Lower lobe of right lung (tissue), 2 donors: ENCODE measurements at regions not wholly inside any gene's neighbourhood (a gene's known extent, or its start where the extent isn't known, plus 50 kb on each side); places are given as distances from the start of the nearest gene placed in this dataset.

Experiments used
- ATAC-seq, 2 donors: fragments of 200-7000 bp; cut with Tn5 transposase; one replicate each; pipeline ENCODE4 v1.9.1; 2020 to 2022; ENCODE audit warnings: mild to moderate bottlenecking in 2 of 2, moderate library complexity in 2 of 2
- DNase-seq: peaks from one replicate; pipeline ENCODE4 v3.0.0-alpha.2; 2020
- H3K27ac ChIP-seq: fragments of 200-600 bp; one replicate; pipeline ENCODE4 v1.8.0; 2022
- H3K27me3 ChIP-seq: fragments of 200-600 bp; one replicate; pipeline ENCODE4 v1.8.0; 2022; ENCODE audit warnings: low read depth
- H3K36me3 ChIP-seq: fragments of 200-600 bp; one replicate; pipeline ENCODE4 v1.8.0; 2022; ENCODE audit warnings: mild to moderate bottlenecking
- H3K4me1 ChIP-seq: fragments of 200-600 bp; one replicate; pipeline ENCODE4 v1.8.0; 2022
- H3K4me3 ChIP-seq: fragments of 200-600 bp; one replicate; pipeline ENCODE4 v1.8.0; 2022; ENCODE audit warnings: mild to moderate bottlenecking
- H3K9me3 ChIP-seq: fragments of 200-600 bp; one replicate; pipeline ENCODE4 v1.8.0; 2022
- CTCF ChIP-seq: fragments of 200-600 bp; IDR thresholded peaks from one replicate; pipeline ENCODE4 v1.8.0; 2022; ENCODE audit warnings: antibody characterized with exemption, mild to moderate bottlenecking
- intact Hi-C: fragments of 100-400 bp; cut with DNase I; formaldehyde crosslinking; loops from one replicate; pipeline ENCODE4 v1.11.0; 2022
- donor health status: DM: no; HTN: yes; CAD: no; lungs with severe emphysema.

- Histone ChIP-seq H3K36me3 (no peaks in the 10 kb centered on the region), H3K9me3 (no peaks in the 10 kb centered on the region), H3K27me3 (peaks cover 8% of the 10 kb centered on the region), H3K4me3 (no peak overlapping the region), H3K27ac (no peak overlapping the region), H3K4me1 (no peaks in the 10 kb centered on the region)
- ATAC-seq (peak in 1 of 2 donors; percentile 23), DNase-seq (no peak)
- TF ChIP-seq CTCF = no peak
- intact Hi-C loops = no loop called here
These were observed 148.4 kb upstream of the LRFN2 start for GRCh38 chr6:40735521-40735920.

GRCh38 chr6:40735121-40735520 lies 148.0 kb upstream of the LRFN2 start:
- ATAC-seq = no peak
- intact Hi-C loops = no loop called here

GRCh38 chr6:40734607-40735006 lies 147.4 kb upstream of the LRFN2 start:
- Histone ChIP-seq H3K27me3 (peaks cover 12% of the 10 kb centered on the region), H3K4me3 (no peak overlapping the region), H3K36me3 (no peaks in the 10 kb centered on the region), H3K9me3 (no peaks in the 10 kb centered on the region), H3K4me1 (no peaks in the 10 kb centered on the region), H3K27ac (no peak overlapping the region)
- intact Hi-C loops = no loop called here
- ATAC-seq = no peak
- no peak for DNase-seq
- TF ChIP-seq CTCF = no peak

More at GRCh38 chr6:40735121-40735520, 148.0 kb upstream of the LRFN2 start:
- TF ChIP-seq CTCF = no peak
- Histone ChIP-seq H3K4me1 (no peaks in the 10 kb centered on the region), H3K36me3 (no peaks in the 10 kb centered on the region), H3K4me3 (no peak overlapping the region), H3K9me3 (no peaks in the 10 kb centered on the region), H3K27ac (no peak overlapping the region), H3K27me3 (peaks cover 8% of the 10 kb centered on the region)
- no peak for DNase-seq

DNA sequence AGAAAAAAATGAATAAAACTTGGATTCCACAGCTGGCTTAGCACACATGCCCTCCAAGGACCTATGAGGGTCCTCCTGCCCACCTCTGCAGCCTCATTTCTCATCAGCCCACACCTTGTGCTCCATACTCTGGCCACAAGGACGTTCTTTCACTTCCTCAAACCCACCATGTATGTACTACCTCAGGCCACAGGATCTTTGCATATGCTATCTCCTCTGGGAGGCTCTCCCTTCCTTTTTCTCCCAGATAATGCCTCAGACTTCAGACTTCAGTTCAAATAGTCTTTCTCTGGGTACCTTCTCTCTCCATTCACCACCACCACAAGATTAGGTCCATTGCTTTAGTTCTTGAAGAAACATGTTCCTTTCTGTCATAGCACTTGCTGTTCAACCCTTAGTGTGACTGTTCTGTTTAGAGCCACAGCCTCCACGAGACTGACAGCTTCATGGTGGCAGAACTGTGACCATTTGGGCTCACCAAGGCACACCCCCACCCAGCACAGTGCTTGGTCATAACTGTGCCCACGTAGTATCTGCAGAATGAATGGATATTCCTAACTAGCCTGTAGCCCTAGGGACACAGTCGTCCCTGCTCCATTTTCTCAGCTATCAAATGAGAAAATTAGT lies 146.7 kb upstream of the LRFN2 start:
- H3K4me3 ChIP-seq = no peak overlapping the region
- H3K4me1 ChIP-seq = no peaks in the 10 kb centered on the region
- peaks cover 12% of the 10 kb centered on the region for H3K27me3 ChIP-seq
- intact Hi-C loops = no loop called here
- H3K36me3 ChIP-seq = no peaks in the 10 kb centered on the region
- H3K9me3 ChIP-seq = no peaks in the 10 kb centered on the region
- H3K27ac ChIP-seq = no peak overlapping the region
- ATAC-seq (no peak), DNase-seq (no peak)
- no peak for TF ChIP-seq CTCF

- H3K4me3 ChIP-seq = no peak overlapping the region
- intact Hi-C loops = no loop called here
- no peak for TF ChIP-seq CTCF
- H3K36me3 ChIP-seq = no peaks in the 10 kb centered on the region
- no peak for DNase-seq
- H3K27me3 ChIP-seq = peaks cover 12% of the 10 kb centered on the region
- no peak for ATAC-seq
- no peaks in the 10 kb centered on the region for H3K9me3 ChIP-seq
- H3K27ac ChIP-seq = no peak overlapping the region
- no peaks in the 10 kb centered on the region for H3K4me1 ChIP-seq
These were observed 146.1 kb upstream of the LRFN2 start for GRCh38 chr6:40733290-40733689.
